Activated CD4-positive, alpha-beta T cell treated with anti-CD3 and anti-CD28 coated beads, Interleukin-2, amount 50 U/mL, for 1 hour (primary cell): ENCODE measurements at regions not wholly inside any gene's neighbourhood (a gene's known extent, or its start where the extent isn't known, plus 50 kb on each side); places are given as distances from the start of the nearest gene placed in this dataset.
"Not testable (repeated sequence)": the region's sequence is repeated elsewhere in the genome, so short reads cannot be mapped to it uniquely, and the experiment has no call there.

Experiments used
- DNase-seq: peaks from one replicate; pipeline ENCODE4 v3.0.0-alpha.2; 2020

- DNase-seq, result no peak
These were observed 500.8 kb downstream of the MN1 start for GRCh38 chr22:27300536-27301285.

GRCh38 chr22:27302501-27302900 lies 499.1 kb downstream of the MN1 start:
- no peak for DNase-seq

GRCh38 chr22:27303718-27304117 lies 497.8 kb downstream of the MN1 start:
- no peak for DNase-seq

- DNase-seq, result no peak
These were observed 494.8 kb downstream of the MN1 start for GRCh38 chr22:27306771-27307170.

- DNase-seq, result no peak
These were observed 493.9 kb downstream of the MN1 start for GRCh38 chr22:27307545-27308247.

- DNase-seq, result no peak
These were observed 493.0 kb downstream of the MN1 start for GRCh38 chr22:27308513-27308912.

GRCh38 chr22:27309697-27310096 lies 491.9 kb downstream of the MN1 start:
- no peak for DNase-seq

- DNase-seq, result no peak
These were observed 490.4 kb downstream of the MN1 start for GRCh38 chr22:27310966-27311697.

GRCh38 chr22:27311698-27312550 lies 489.6 kb downstream of the MN1 start:
- DNase-seq, result no peak

GRCh38 chr22:27312565-27312964 lies 489.0 kb downstream of the MN1 start:
- no peak for DNase-seq

GRCh38 chr22:27312966-27313855 lies 488.3 kb downstream of the MN1 start:
- DNase-seq, result no peak

GRCh38 chr22:27314276-27314807 lies 487.2 kb downstream of the MN1 start:
- no peak for DNase-seq

- DNase-seq, result no peak
These were observed 485.7 kb downstream of the MN1 start for GRCh38 chr22:27315833-27316232.

GRCh38 chr22:27317096-27317495 lies 484.5 kb downstream of the MN1 start:
- DNase-seq, result no peak

GRCh38 chr22:27317971-27318428 lies 483.6 kb downstream of the MN1 start:
- no peak for DNase-seq

- no peak for DNase-seq
These were observed 483.0 kb downstream of the MN1 start for GRCh38 chr22:27318516-27318915.

- DNase-seq, result no peak
These were observed 477.9 kb downstream of the MN1 start for GRCh38 chr22:27323661-27324060.

- not testable (repeated sequence) for DNase-seq
These were observed 476.6 kb downstream of the MN1 start for GRCh38 chr22:27324908-27325307.

GRCh38 chr22:27327497-27327896 lies 474.1 kb downstream of the MN1 start:
- no peak for DNase-seq

- no peak for DNase-seq
These were observed 473.4 kb downstream of the MN1 start for GRCh38 chr22:27327981-27328721.
